GM04504 (cell line): ENCODE measurements at regions not wholly inside any gene's neighbourhood (a gene's known extent, or its start where the extent isn't known, plus 50 kb on each side); places are given as distances from the start of the nearest gene placed in this dataset.
"Not testable (repeated sequence)": the region's sequence is repeated elsewhere in the genome, so short reads cannot be mapped to it uniquely, and the experiment has no call there.

Experiments used
- DNase-seq: peaks from one replicate; pipeline ENCODE4 v3.0.0-alpha.2; 2012; ENCODE audit warnings: low read depth

DNA sequence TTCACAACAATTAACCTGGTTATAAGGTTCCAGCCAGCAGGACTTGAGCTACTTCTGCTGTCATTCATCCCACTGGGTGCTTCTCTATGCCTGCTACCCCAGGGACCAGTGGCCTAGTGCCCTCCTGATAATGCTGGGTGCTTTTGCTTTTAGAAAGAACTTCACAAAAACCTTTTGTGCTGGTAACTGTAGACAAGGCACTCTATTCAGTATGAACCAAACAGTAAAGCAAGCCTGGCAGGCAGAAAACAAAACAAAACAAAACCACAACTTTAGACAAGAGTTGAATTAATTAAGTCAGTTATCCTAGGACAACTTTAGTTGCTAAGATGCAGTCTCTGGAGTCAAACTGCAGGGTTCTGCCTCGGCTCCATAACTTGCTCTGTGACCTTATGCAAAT is 61.9 kb upstream of the ADGRL2 start:
- DNase-seq: no peak

GRCh38 chr1:81733480-81733879 is 67.3 kb upstream of the ADGRL2 start:
- DNase-seq: no peak

DNA sequence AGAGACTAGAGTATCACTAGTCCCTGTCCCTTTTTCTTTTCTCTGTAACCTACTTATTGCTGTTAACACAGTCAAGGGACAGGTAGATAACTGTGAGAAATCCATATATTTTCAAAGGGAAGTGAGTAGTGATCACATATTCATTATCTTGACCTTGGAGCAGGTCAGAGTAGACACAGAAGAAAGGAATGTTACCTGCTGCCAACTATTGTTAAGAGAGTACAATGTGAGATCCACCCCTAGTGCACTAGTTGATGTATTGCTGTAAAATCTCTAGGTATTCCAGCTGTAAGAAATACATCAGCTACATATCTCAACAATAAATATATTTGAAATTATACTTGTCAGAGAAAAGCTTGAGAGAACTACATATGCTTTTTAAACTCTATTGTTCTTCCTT is 68.7 kb upstream of the ADGRL2 start:
- no peak for DNase-seq

- DNase-seq: no peak
Observed at GRCh38 chr1:81730881-81731280, 69.9 kb upstream of the ADGRL2 start.

GRCh38 chr1:81730299-81730698 is 70.4 kb upstream of the ADGRL2 start:
- DNase-seq: not testable (repeated sequence)

DNA sequence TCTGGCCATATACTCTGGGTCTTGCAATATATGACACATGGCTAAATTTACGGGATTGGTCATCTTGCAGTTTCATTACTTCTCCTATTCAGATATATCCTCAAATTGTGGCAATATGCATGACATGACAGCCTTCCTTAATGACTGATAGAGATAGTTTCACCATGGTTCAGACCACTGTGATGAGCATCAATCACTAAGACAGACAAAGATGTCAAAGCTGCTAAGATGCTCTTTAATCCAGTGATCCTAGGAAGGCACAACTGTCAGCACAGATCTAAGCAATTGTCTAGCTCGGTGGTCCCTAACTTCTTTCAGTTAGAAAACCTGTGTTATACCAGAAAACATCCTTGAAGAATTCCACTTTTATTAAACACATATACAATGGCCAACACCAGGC is 70.9 kb upstream of the ADGRL2 start:
- DNase-seq: no peak

DNA sequence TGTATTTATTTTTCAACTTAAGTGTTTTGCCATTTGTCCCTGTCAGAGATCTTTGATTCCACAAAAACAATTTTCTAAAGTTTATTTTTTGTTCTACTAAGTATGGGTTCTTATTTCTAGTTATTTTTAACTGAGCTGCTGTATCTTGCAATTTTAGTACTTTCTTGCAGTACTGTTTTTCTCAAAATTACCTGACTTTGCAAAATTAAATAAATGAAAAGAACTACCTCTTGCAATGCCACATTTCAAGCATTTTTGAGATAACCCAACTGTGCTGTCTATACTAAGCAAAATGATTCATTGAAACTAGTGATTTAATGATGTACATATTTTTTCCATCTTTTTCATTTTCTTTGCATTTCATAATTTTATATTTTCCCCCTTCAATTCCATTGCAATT is 71.5 kb upstream of the ADGRL2 start:
- DNase-seq: no peak

- DNase-seq: no peak
Observed at GRCh38 chr1:81725823-81726222, 74.9 kb upstream of the ADGRL2 start.

GRCh38 chr1:81722631-81723328 is 78.0 kb upstream of the ADGRL2 start:
- DNase-seq: not testable (repeated sequence)

DNA sequence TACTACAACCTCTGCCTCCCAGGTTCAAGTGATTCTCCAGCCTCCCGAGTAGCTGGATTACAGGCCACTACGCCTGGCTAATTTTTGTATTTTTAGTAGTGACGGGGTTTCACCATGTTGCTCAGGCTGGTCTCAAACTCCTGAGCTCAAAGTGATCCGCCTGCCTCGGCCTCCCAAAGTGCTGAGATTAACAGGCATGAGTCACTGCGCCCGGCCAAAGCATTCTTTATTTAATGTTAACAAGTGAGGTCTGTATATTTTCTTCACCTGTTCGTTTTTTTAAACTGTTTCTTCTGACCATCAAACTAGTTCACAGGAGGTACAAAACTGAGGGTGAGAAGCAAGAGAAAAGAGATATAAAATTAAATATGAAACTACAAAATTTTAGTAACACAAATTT is 80.5 kb upstream of the ADGRL2 start:
- not testable (repeated sequence) for DNase-seq

- no peak for DNase-seq
Observed at GRCh38 chr1:81717230-81717629, 83.5 kb upstream of the ADGRL2 start.

GRCh38 chr1:81715391-81715790 is 85.3 kb upstream of the ADGRL2 start:
- DNase-seq: no peak

DNA sequence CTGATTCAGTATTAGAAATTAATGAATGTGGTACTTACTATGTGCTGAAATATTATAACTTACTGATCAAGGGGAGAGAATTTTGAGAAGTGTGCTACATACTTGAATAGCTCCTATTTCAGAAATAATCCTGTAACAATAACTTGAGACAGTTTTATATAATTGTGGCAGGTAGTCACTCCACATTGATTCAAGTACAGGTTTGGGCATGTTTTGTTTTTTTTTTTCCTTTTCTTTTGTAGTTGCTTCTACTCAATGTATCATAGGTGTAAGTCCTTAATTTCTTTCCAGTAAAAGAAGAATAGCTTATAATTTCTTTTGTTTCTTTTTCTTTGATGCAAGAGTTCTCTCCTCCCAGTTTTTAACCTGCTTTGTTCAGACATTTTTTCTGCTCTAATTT is 86.1 kb upstream of the ADGRL2 start:
- no peak for DNase-seq

DNA sequence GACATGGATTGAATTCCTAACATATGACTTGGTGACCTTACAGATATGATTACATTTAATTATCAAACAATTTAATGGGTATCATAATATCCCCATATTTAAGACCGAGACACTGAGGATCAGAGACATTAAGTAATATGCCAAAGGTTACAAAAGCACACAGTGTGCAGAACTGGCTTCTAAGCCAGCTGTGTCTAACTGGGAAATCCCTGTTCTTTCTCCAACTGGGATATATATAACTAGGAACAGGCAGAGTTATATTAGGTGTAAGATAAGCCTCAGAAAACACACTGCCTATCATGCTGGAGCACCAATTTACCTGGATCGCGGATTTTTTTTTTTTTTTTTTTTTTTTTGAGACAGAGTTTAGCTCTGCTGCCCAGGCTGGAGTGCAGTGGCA is 88.3 kb upstream of the ADGRL2 start:
- DNase-seq: no peak

GRCh38 chr1:81710857-81711256 is 89.9 kb upstream of the ADGRL2 start:
- DNase-seq: no peak

DNA sequence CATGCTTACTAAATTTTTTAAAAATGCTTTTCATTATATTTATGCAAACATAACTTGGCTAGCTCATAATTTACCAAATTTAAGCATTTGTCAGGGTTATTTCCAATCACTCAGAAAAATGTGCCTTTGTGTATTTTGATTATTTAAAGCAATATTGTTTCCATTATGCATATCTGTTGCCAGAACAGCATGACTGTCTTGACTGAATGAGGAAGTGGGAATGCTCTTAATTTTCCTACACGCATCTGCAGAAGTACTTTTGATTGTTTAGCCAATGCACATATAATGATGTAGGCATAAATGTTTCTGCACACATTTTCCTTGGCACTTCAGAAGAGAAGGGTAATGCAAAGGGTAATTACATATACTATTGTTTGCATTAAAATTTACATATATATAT is 92.5 kb upstream of the ADGRL2 start:
- DNase-seq: no peak

DNA sequence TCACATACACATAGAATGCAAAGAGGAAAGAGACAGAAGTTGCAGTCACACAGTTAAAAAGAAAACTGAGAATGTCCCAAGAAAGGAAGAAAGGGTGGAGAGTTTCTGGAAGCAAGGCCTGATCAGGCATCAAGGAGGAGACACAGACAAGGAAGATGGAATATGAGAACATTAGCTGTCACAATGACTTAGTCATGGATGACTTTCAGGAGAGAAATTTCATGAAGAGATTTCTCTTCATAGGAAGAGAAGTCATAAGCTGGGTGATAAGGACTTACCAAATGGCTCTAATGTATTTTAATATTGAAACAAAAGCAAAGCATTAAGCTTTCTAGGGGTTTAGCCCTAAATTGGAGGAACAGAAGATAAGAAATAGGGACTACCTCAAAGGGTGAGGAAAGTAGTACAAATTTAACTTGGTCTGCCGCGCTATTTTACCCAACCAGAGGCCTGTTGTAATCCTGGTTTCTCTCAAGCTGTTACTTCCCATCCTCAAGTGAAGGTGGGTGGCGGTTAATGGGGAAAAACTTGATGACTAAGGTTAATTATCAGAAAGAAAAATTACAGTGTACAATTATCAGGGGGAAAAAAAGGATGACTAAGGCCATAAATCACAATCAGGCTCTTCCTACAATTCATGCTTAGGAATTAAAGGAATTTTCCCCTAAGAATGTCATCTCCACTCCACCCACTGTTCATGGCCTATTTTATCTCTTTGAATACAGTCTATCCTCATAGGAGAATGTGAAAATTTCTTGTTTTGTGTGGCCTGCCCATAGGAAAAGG is 93.9 kb upstream of the ADGRL2 start:
- DNase-seq: peak; percentile 51

- no peak for DNase-seq
Observed at GRCh38 chr1:81703756-81704463, 96.8 kb upstream of the ADGRL2 start.

GRCh38 chr1:81703391-81703755 is 97.4 kb upstream of the ADGRL2 start:
- DNase-seq: peak; percentile 46

- DNase-seq: peak; percentile 73
Observed at GRCh38 chr1:81702903-81703302, 97.8 kb upstream of the ADGRL2 start.

GRCh38 chr1:81702079-81702715 is 98.5 kb upstream of the ADGRL2 start:
- no peak for DNase-seq

GRCh38 chr1:81700728-81701470 is 99.8 kb upstream of the ADGRL2 start:
- DNase-seq: no peak
